ENCODE measurements at regions not wholly inside any gene's neighbourhood (a gene's known extent, or its start where the extent isn't known, plus 50 kb on each side); places are given as distances from the start of the nearest gene placed in this dataset.

DNA sequence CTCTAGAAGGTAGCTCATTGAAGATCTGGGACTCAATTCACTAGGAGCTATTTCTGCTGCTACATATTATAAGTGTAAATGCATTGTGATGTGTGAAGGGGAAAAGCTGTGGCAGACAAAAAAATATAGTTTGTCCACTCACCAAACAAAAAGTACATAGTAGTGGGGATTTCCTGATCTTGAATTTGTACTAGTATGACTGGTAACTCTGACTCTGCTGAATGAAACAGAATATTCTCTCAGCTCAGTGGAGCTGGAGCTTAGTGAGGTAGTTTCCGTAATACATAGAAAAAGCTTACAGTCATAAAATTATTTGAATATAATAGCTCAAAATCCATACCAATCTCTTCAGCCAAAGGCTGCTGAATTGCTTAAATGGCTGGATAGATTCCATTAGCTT lies 455.6 kb upstream of the CD180 start:
- TF ChIP-seq, protein P1, sequence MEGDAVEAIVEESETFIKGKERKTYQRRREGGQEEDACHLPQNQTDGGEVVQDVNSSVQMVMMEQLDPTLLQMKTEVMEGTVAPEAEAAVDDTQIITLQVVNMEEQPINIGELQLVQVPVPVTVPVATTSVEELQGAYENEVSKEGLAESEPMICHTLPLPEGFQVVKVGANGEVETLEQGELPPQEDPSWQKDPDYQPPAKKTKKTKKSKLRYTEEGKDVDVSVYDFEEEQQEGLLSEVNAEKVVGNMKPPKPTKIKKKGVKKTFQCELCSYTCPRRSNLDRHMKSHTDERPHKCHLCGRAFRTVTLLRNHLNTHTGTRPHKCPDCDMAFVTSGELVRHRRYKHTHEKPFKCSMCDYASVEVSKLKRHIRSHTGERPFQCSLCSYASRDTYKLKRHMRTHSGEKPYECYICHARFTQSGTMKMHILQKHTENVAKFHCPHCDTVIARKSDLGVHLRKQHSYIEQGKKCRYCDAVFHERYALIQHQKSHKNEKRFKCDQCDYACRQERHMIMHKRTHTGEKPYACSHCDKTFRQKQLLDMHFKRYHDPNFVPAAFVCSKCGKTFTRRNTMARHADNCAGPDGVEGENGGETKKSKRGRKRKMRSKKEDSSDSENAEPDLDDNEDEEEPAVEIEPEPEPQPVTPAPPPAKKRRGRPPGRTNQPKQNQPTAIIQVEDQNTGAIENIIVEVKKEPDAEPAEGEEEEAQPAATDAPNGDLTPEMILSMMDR (IDR thresholded peaks at IDR 0.05; ENCODE audit: low read depth, low read length): no peak
- H3K4me3 ChIP-seq (ENCODE audit: low read depth, low read length): no peak overlapping the region

DNA sequence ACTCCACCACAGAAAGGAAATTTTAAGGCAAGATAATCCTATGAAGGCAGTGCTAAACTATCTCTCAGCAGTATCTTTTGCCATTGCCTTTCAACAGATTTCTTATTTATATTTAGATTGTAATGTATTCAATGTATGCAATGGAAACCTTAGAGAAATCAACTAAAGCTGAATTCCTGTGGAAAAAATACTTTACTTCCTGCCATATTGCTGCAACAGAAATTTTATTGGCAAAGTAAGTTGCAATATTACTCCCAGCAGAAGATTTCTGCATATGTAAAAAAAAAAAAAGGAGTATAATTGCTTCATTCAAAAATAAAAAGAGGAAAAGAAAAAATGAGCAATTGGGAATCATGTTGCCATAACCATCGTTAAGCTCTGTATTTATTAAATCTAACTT lies 454.6 kb upstream of the CD180 start:
- TF ChIP-seq, protein P1 (IDR thresholded peaks at IDR 0.05; ENCODE audit: low read depth, low read length): no peak
- no peak overlapping the region for H3K4me3 ChIP-seq (ENCODE audit: low read depth, low read length)

DNA sequence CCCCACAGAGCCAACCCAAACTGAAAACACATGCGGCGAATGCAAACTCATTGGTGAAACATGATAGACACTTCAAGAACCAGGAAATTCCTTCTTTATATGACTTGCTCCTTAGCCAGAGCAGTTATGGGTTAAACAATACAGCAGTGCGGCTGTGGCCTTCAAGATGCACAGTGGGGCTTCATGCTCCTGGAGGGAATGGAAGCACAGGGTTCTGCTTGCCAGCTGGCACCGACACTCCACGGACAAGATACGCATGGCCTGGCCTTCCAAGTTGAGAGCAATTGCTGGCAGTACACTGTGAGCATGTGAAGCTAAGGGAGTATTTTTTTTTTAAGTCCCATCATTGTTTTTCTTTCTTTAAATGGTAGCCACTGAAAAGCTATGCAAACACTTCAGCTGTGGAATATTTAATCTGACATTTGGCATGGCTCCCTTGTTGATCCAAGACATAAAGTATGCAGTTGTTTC lies 451.6 kb upstream of the CD180 start:
- TF ChIP-seq, protein P1 (IDR thresholded peaks at IDR 0.05; ENCODE audit: low read depth, low read length): no peak
- no peak overlapping the region for H3K4me3 ChIP-seq (ENCODE audit: low read depth, low read length)

DNA sequence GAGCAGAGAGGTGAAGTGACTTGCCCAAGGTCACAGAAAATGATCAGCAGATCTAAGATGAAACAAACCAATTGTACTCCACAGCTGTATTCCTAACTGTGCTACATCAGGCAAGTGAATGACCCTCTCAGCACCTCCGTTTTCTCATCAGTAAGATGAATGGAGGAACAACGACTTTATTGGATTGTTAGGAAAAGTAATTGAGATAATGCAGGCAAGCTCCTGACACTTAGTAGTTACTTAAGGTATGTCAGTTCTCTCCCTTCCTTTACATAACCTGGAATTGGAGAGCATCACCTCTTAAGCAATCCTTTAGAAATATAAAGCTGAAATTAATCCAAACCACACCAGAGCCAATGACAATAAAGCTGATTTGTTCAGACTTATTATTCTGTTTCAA lies 451.2 kb upstream of the CD180 start:
- TF ChIP-seq, protein P1 (IDR thresholded peaks at IDR 0.05; ENCODE audit: low read depth, low read length): no peak
- no peak overlapping the region for H3K4me3 ChIP-seq (ENCODE audit: low read depth, low read length)

DNA sequence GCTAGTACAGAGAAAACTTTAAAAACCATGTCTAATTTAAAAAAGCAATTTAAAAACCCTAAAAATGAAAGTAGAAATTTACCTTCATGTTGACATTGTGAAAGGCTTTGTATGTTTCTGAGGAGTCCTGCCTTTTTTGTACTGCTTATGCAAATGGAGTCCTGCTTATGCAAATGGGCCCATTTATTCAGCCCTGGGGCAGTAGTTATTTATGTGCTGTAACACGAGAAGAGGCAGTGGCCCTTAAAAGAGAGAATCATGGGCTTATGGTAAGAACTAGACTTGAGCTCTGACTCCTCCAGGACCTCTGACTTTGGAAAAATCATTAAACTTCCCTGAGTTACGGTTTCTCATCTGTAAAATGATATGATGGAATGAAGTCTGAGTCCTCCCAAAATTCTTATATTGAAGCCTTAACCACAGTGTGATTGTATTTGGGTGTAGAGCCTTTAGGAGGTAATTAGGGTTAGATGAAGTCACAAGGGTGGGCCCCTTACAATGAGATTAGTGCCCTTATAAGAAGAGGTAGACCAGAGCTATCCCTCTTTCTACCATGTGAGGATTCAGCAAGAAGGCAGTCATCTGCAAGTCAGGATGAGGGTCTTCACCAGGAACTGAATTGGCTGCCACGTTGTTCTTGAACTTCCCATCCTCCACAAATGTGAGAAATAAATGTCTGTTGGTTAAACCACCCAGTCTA lies 447.8 kb upstream of the CD180 start:
- TF ChIP-seq, protein P1 (IDR thresholded peaks at IDR 0.05; ENCODE audit: low read depth, low read length): no peak
- H3K4me3 ChIP-seq (ENCODE audit: low read depth, low read length): no peak overlapping the region

DNA sequence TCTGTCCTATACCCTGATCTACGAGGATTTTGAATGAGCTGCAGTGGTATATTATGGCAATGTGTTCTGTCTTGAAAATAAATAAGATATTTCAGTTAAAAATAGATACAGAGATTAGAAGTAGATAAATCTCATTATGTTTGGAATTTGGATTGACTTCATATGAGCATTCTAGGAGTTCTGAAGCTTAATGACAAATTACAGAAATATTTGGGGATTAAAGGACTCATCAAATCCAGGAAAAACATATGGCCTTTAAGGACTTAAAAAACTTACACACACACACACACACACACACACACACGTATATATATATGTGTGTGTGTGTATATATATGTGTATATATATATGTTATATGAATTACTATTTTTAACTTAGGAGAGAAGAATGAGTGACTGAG lies 446.9 kb upstream of the CD180 start:
- TF ChIP-seq, protein P1 (IDR thresholded peaks at IDR 0.05; ENCODE audit: low read depth, low read length): no peak
- H3K4me3 ChIP-seq (ENCODE audit: low read depth, low read length): no peak overlapping the region

DNA sequence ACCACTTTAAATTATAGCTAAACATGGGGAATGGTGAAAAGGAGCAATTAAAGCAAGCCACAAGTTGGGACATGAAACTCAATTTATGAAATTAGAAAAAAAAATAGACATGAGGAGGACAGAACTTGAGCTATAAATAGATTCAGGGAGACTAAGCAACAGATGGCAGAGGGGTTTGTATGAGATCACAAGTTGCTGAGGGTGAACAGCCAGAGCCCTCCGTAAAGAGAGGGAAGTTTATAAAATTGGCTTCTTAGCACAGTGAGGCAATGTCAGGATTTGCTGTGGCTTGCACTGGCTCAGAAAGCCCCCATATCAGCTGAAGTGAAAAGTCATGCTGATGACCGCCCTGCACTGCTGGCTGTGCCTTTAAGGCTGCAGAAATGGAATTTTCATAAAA lies 443.4 kb upstream of the CD180 start:
- TF ChIP-seq, protein P1 (IDR thresholded peaks at IDR 0.05; ENCODE audit: low read depth, low read length): no peak
- no peak overlapping the region for H3K4me3 ChIP-seq (ENCODE audit: low read depth, low read length)
